ENCODE measurements at regions not wholly inside any gene's neighbourhood (a gene's known extent, or its start where the extent isn't known, plus 50 kb on each side); places are given as distances from the start of the nearest gene placed in this dataset.

- Histone ChIP-seq H3K4me3 (no peak overlapping the region), H3K27ac (no peak overlapping the region), H3K27me3 (no peaks in the 10 kb centered on the region), H3K4me1 (no peaks in the 10 kb centered on the region), H3K36me3 (no peaks in the 10 kb centered on the region), H3K9me3 (peaks cover 0 to 3% (median 0%) of the 10 kb centered on the region in 12 donors)
- 72 to 97% (median 83%) methylated on average over 2 of the region's 2 CpGs for WGBS, 4 donors
- DNase-seq (no peak), ATAC-seq (no peak)
- intact Hi-C loops (cut with DNase I) = no loop called here
- TF ChIP-seq POLR2A (IDR thresholded peaks at IDR 0.05) = no peak
- TF ChIP-seq, protein P1, sequence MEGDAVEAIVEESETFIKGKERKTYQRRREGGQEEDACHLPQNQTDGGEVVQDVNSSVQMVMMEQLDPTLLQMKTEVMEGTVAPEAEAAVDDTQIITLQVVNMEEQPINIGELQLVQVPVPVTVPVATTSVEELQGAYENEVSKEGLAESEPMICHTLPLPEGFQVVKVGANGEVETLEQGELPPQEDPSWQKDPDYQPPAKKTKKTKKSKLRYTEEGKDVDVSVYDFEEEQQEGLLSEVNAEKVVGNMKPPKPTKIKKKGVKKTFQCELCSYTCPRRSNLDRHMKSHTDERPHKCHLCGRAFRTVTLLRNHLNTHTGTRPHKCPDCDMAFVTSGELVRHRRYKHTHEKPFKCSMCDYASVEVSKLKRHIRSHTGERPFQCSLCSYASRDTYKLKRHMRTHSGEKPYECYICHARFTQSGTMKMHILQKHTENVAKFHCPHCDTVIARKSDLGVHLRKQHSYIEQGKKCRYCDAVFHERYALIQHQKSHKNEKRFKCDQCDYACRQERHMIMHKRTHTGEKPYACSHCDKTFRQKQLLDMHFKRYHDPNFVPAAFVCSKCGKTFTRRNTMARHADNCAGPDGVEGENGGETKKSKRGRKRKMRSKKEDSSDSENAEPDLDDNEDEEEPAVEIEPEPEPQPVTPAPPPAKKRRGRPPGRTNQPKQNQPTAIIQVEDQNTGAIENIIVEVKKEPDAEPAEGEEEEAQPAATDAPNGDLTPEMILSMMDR (IDR thresholded peaks at IDR 0.05) = no peak
These were observed 528.7 kb upstream of the IGFBP3 start for GRCh38 chr7:46449743-46450142.

- no peak for TF ChIP-seq POLR2A (IDR thresholded peaks at IDR 0.05)
- TF ChIP-seq, protein P1 (IDR thresholded peaks at IDR 0.05) = no peak
- Histone ChIP-seq H3K4me1 (no peaks in the 10 kb centered on the region), H3K4me3 (no peak overlapping the region), H3K27ac (no peak overlapping the region), H3K36me3 (no peaks in the 10 kb centered on the region), H3K9me3 (peaks cover 0 to 3% (median 0%) of the 10 kb centered on the region in 12 donors), H3K27me3 (no peaks in the 10 kb centered on the region)
- intact Hi-C loops (cut with DNase I) = no loop called here
- ATAC-seq (no peak), DNase-seq (no peak)
- WGBS, 4 donors = 89 to 94% (median 91%) methylated on average over 5 of the region's 5 CpGs
These were observed 527.4 kb upstream of the IGFBP3 start for GRCh38 chr7:46448478-46448877.

GRCh38 chr7:46446151-46446550 lies 525.1 kb upstream of the IGFBP3 start:
- H3K4me3 ChIP-seq = no peak overlapping the region
- 75 to 89% (median 82%) methylated on average over 1 of the region's 1 CpG for WGBS, 4 donors
- H3K27ac ChIP-seq = no peak overlapping the region
- no peak for TF ChIP-seq POLR2A (IDR thresholded peaks at IDR 0.05)
- TF ChIP-seq, protein P1 (IDR thresholded peaks at IDR 0.05) = no peak
- H3K36me3 ChIP-seq = no peaks in the 10 kb centered on the region
- H3K9me3 ChIP-seq = no peaks in the 10 kb centered on the region
- no peaks in the 10 kb centered on the region for H3K27me3 ChIP-seq
- intact Hi-C loops (cut with DNase I) = no loop called here
- DNase-seq (no peak), ATAC-seq (no peak)
- H3K4me1 ChIP-seq = no peaks in the 10 kb centered on the region

DNA sequence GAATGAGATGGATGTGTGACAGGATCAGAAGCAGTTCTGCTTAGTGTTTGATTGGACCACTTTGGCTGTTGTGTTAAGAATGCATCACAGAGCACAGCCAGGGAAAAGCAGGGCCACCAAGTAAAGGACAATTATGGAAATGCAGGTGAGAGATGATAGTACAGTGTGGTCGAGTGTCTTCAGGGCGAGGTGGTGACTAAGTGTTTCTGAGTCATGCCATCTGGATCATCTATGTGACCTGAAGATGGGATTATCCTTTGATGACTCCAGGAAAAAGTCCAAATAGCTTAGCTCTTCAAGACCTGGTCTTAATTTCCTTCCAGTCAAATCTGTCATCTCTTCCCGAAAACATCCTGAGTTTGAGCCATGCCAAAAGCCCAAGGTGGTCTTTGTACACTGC lies 523.2 kb upstream of the IGFBP3 start:
- H3K27me3 ChIP-seq = no peaks in the 10 kb centered on the region
- no peaks in the 10 kb centered on the region for H3K36me3 ChIP-seq
- ATAC-seq (no peak), DNase-seq (no peak)
- intact Hi-C loops (cut with DNase I) = no loop called here
- H3K4me1 ChIP-seq = no peaks in the 10 kb centered on the region
- 78 to 89% (median 85%) methylated on average over 3 of the region's 3 CpGs for WGBS, 4 donors
- H3K27ac ChIP-seq = no peak overlapping the region
- TF ChIP-seq, protein P1 (IDR thresholded peaks at IDR 0.05) = no peak
- no peak for TF ChIP-seq POLR2A (IDR thresholded peaks at IDR 0.05)
- no peaks in the 10 kb centered on the region for H3K9me3 ChIP-seq
- no peak overlapping the region for H3K4me3 ChIP-seq

Measured in heart left ventricle (tissue), 16 donors.